ENCODE measurements at regions not wholly inside any gene's neighbourhood (a gene's known extent, or its start where the extent isn't known, plus 50 kb on each side); places are given as distances from the start of the nearest gene placed in this dataset.
A peak's percentile ranks its signal among the peaks of the same experiment; 100 is the strongest.

- Histone ChIP-seq H3K27ac (ENCODE audit: low read depth, low read length) (no peak overlapping the region), H3K36me3 (ENCODE audit: insufficient read depth, low read length) (no peaks in the 10 kb centered on the region), H3K27me3 (ENCODE audit: insufficient read depth, low read length) (no peaks in the 10 kb centered on the region), H3K79me2 (ENCODE audit: control insufficient read depth, insufficient read depth, low read length, unreplicated experiment) (no peaks in the 10 kb centered on the region), H2AFZ (ENCODE audit: low read length, unreplicated experiment) (no peak overlapping the region), H3K4me3 (ENCODE audit: low read depth, low read length) (no peak overlapping the region), H3K4me1 (ENCODE audit: control insufficient read depth, insufficient read depth, low read length, unreplicated experiment) (peaks cover 4% of the 10 kb centered on the region)
Measured at GRCh38 chr2:190809876-190810525, 70.6 kb upstream of the GLS start.

- no peaks in the 10 kb centered on the region for H3K79me2 ChIP-seq (ENCODE audit: control insufficient read depth, insufficient read depth, low read length, unreplicated experiment)
- H3K36me3 ChIP-seq (ENCODE audit: insufficient read depth, low read length) = no peaks in the 10 kb centered on the region
- H3K27ac ChIP-seq (ENCODE audit: low read depth, low read length) = no peak overlapping the region
- no peak overlapping the region for H2AFZ ChIP-seq (ENCODE audit: low read length, unreplicated experiment)
- peaks cover 4% of the 10 kb centered on the region for H3K4me1 ChIP-seq (ENCODE audit: control insufficient read depth, insufficient read depth, low read length, unreplicated experiment)
- no peak overlapping the region for H3K4me3 ChIP-seq (ENCODE audit: low read depth, low read length)
- H3K27me3 ChIP-seq (ENCODE audit: insufficient read depth, low read length) = no peaks in the 10 kb centered on the region
Measured at GRCh38 chr2:190810981-190811587, 69.5 kb upstream of the GLS start.

- Histone ChIP-seq H3K27me3 (ENCODE audit: insufficient read depth, low read length) (no peaks in the 10 kb centered on the region), H3K27ac (ENCODE audit: low read depth, low read length) (no peak overlapping the region), H3K79me2 (ENCODE audit: control insufficient read depth, insufficient read depth, low read length, unreplicated experiment) (no peaks in the 10 kb centered on the region), H3K36me3 (ENCODE audit: insufficient read depth, low read length) (no peaks in the 10 kb centered on the region), H3K4me1 (ENCODE audit: control insufficient read depth, insufficient read depth, low read length, unreplicated experiment) (peaks cover 4% of the 10 kb centered on the region), H2AFZ (ENCODE audit: low read length, unreplicated experiment) (no peak overlapping the region), H3K4me3 (ENCODE audit: low read depth, low read length) (no peak overlapping the region)
Measured at GRCh38 chr2:190811811-190812210, 68.8 kb upstream of the GLS start.

- peaks cover 4% of the 10 kb centered on the region for H3K4me1 ChIP-seq (ENCODE audit: control insufficient read depth, insufficient read depth, low read length, unreplicated experiment)
- no peak overlapping the region for H2AFZ ChIP-seq (ENCODE audit: low read length, unreplicated experiment)
- H3K27ac ChIP-seq (ENCODE audit: low read depth, low read length) = no peak overlapping the region
- H3K79me2 ChIP-seq (ENCODE audit: control insufficient read depth, insufficient read depth, low read length, unreplicated experiment) = no peaks in the 10 kb centered on the region
- H3K4me3 ChIP-seq (ENCODE audit: low read depth, low read length) = no peak overlapping the region
- H3K36me3 ChIP-seq (ENCODE audit: insufficient read depth, low read length) = no peaks in the 10 kb centered on the region
- no peaks in the 10 kb centered on the region for H3K27me3 ChIP-seq (ENCODE audit: insufficient read depth, low read length)
Measured at GRCh38 chr2:190812506-190813294, 67.9 kb upstream of the GLS start.

GRCh38 chr2:190815226-190815625, 65.4 kb upstream of the GLS start:
- no peak overlapping the region for H3K27ac ChIP-seq (ENCODE audit: low read depth, low read length)
- no peaks in the 10 kb centered on the region for H3K36me3 ChIP-seq (ENCODE audit: insufficient read depth, low read length)
- no peaks in the 10 kb centered on the region for H3K4me1 ChIP-seq (ENCODE audit: control insufficient read depth, insufficient read depth, low read length, unreplicated experiment)
- H3K4me3 ChIP-seq (ENCODE audit: low read depth, low read length) = no peak overlapping the region
- H3K79me2 ChIP-seq (ENCODE audit: control insufficient read depth, insufficient read depth, low read length, unreplicated experiment) = no peaks in the 10 kb centered on the region
- H2AFZ ChIP-seq (ENCODE audit: low read length, unreplicated experiment) = no peak overlapping the region
- H3K27me3 ChIP-seq (ENCODE audit: insufficient read depth, low read length) = no peaks in the 10 kb centered on the region

GRCh38 chr2:190817082-190817481, 63.5 kb upstream of the GLS start:
- no peak overlapping the region for H3K4me3 ChIP-seq (ENCODE audit: low read depth, low read length)
- H3K27ac ChIP-seq (ENCODE audit: low read depth, low read length) = no peak overlapping the region
- no peak overlapping the region for H2AFZ ChIP-seq (ENCODE audit: low read length, unreplicated experiment)
- H3K4me1 ChIP-seq (ENCODE audit: control insufficient read depth, insufficient read depth, low read length, unreplicated experiment) = no peaks in the 10 kb centered on the region
- H3K36me3 ChIP-seq (ENCODE audit: insufficient read depth, low read length) = no peaks in the 10 kb centered on the region
- H3K27me3 ChIP-seq (ENCODE audit: insufficient read depth, low read length) = no peaks in the 10 kb centered on the region
- H3K79me2 ChIP-seq (ENCODE audit: control insufficient read depth, insufficient read depth, low read length, unreplicated experiment) = no peaks in the 10 kb centered on the region

GRCh38 chr2:190819840-190820301, 60.8 kb upstream of the GLS start:
- Histone ChIP-seq H3K4me1 (ENCODE audit: control insufficient read depth, insufficient read depth, low read length, unreplicated experiment) (no peaks in the 10 kb centered on the region), H3K27me3 (ENCODE audit: insufficient read depth, low read length) (no peaks in the 10 kb centered on the region), H3K27ac (ENCODE audit: low read depth, low read length) (no peak overlapping the region), H3K36me3 (ENCODE audit: insufficient read depth, low read length) (no peaks in the 10 kb centered on the region), H2AFZ (ENCODE audit: low read length, unreplicated experiment) (peak overlapping the region; percentile 67), H3K4me3 (ENCODE audit: low read depth, low read length) (no peak overlapping the region), H3K79me2 (ENCODE audit: control insufficient read depth, insufficient read depth, low read length, unreplicated experiment) (no peaks in the 10 kb centered on the region)

- no peak overlapping the region for H2AFZ ChIP-seq (ENCODE audit: low read length, unreplicated experiment)
- H3K4me3 ChIP-seq (ENCODE audit: low read depth, low read length) = no peak overlapping the region
- H3K4me1 ChIP-seq (ENCODE audit: control insufficient read depth, insufficient read depth, low read length, unreplicated experiment) = no peaks in the 10 kb centered on the region
- H3K27me3 ChIP-seq (ENCODE audit: insufficient read depth, low read length) = no peaks in the 10 kb centered on the region
- H3K27ac ChIP-seq (ENCODE audit: low read depth, low read length) = no peak overlapping the region
- H3K36me3 ChIP-seq (ENCODE audit: insufficient read depth, low read length) = no peaks in the 10 kb centered on the region
- no peaks in the 10 kb centered on the region for H3K79me2 ChIP-seq (ENCODE audit: control insufficient read depth, insufficient read depth, low read length, unreplicated experiment)
Measured at GRCh38 chr2:190820416-190820815, 60.2 kb upstream of the GLS start.

GRCh38 chr2:190822043-190822442, 58.6 kb upstream of the GLS start:
- Histone ChIP-seq H2AFZ (ENCODE audit: low read length, unreplicated experiment) (no peak overlapping the region), H3K4me1 (ENCODE audit: control insufficient read depth, insufficient read depth, low read length, unreplicated experiment) (no peaks in the 10 kb centered on the region), H3K27me3 (ENCODE audit: insufficient read depth, low read length) (no peaks in the 10 kb centered on the region), H3K79me2 (ENCODE audit: control insufficient read depth, insufficient read depth, low read length, unreplicated experiment) (no peaks in the 10 kb centered on the region), H3K36me3 (ENCODE audit: insufficient read depth, low read length) (no peaks in the 10 kb centered on the region), H3K4me3 (ENCODE audit: low read depth, low read length) (no peak overlapping the region), H3K27ac (ENCODE audit: low read depth, low read length) (no peak overlapping the region)

- no peaks in the 10 kb centered on the region for H3K79me2 ChIP-seq (ENCODE audit: control insufficient read depth, insufficient read depth, low read length, unreplicated experiment)
- no peak overlapping the region for H3K27ac ChIP-seq (ENCODE audit: low read depth, low read length)
- H2AFZ ChIP-seq (ENCODE audit: low read length, unreplicated experiment) = no peak overlapping the region
Measured at GRCh38 chr2:190827720-190828119, 52.9 kb upstream of the GLS start.

GRCh38 chr2:190829642-190830041, 51.0 kb upstream of the GLS start:
- H3K27me3 ChIP-seq (ENCODE audit: insufficient read depth, low read length) = no peaks in the 10 kb centered on the region

More at GRCh38 chr2:190827720-190828119, 52.9 kb upstream of the GLS start:
- H3K4me3 ChIP-seq (ENCODE audit: low read depth, low read length) = no peak overlapping the region
- H3K27me3 ChIP-seq (ENCODE audit: insufficient read depth, low read length) = no peaks in the 10 kb centered on the region
- H3K4me1 ChIP-seq (ENCODE audit: control insufficient read depth, insufficient read depth, low read length, unreplicated experiment) = no peaks in the 10 kb centered on the region
- no peaks in the 10 kb centered on the region for H3K36me3 ChIP-seq (ENCODE audit: insufficient read depth, low read length)

More at GRCh38 chr2:190829642-190830041, 51.0 kb upstream of the GLS start:
- Histone ChIP-seq H3K27ac (ENCODE audit: low read depth, low read length) (no peak overlapping the region), H3K79me2 (ENCODE audit: control insufficient read depth, insufficient read depth, low read length, unreplicated experiment) (no peaks in the 10 kb centered on the region), H2AFZ (ENCODE audit: low read length, unreplicated experiment) (no peak overlapping the region), H3K4me1 (ENCODE audit: control insufficient read depth, insufficient read depth, low read length, unreplicated experiment) (peaks cover 5% of the 10 kb centered on the region), H3K36me3 (ENCODE audit: insufficient read depth, low read length) (no peaks in the 10 kb centered on the region), H3K4me3 (ENCODE audit: low read depth, low read length) (no peak overlapping the region)

Data from ACC112 (cell line).